ENCODE measurements at regions not wholly inside any gene's neighbourhood (a gene's known extent, or its start where the extent isn't known, plus 50 kb on each side); places are given as distances from the start of the nearest gene placed in this dataset.

DNA sequence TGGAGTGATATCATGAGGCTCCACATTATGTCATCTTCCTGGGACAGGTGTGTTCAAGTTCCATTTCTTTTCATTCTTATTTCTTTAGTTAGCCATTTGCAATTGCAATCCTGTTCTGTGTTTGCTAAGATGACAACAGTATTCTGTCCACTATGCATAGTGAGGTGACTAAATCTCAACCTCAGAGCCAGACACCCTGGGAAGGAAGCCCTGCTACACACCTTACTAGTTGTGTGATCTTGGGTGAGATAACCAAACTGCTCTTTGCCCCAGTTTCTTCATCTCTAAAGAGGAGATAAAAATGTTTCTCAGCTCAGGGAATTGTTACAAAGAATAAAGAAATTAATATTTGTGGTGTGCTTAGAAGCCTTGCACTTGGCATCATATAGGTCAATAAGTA lies 215.1 kb upstream of the RPS23 start:
- TF ChIP-seq POLR2A (IDR thresholded peaks at IDR 0.05), result no peak
- TF ChIP-seq, protein P1, sequence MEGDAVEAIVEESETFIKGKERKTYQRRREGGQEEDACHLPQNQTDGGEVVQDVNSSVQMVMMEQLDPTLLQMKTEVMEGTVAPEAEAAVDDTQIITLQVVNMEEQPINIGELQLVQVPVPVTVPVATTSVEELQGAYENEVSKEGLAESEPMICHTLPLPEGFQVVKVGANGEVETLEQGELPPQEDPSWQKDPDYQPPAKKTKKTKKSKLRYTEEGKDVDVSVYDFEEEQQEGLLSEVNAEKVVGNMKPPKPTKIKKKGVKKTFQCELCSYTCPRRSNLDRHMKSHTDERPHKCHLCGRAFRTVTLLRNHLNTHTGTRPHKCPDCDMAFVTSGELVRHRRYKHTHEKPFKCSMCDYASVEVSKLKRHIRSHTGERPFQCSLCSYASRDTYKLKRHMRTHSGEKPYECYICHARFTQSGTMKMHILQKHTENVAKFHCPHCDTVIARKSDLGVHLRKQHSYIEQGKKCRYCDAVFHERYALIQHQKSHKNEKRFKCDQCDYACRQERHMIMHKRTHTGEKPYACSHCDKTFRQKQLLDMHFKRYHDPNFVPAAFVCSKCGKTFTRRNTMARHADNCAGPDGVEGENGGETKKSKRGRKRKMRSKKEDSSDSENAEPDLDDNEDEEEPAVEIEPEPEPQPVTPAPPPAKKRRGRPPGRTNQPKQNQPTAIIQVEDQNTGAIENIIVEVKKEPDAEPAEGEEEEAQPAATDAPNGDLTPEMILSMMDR (IDR thresholded peaks at IDR 0.05), result no peak
- no peak for TF ChIP-seq EP300 (IDR thresholded peaks at IDR 0.05; ENCODE audit: low read depth)

All from transverse colon (tissue), 3 donors.